Effector memory CD8-positive, alpha-beta T cell (primary cell): ENCODE measurements at regions not wholly inside any gene's neighbourhood (a gene's known extent, or its start where the extent isn't known, plus 50 kb on each side); places are given as distances from the start of the nearest gene placed in this dataset.

Experiments
- ATAC-seq: fragments of 150-1000 bp; cut with Tn5 transposase; replicated peaks from 2 replicates; pipeline ENCODE4 v1.10.0; 2021; ENCODE audit warnings: mild to moderate bottlenecking, moderate library complexity
- DNase-seq, 3 experiments: peaks; one replicate each; pipeline ENCODE4 v3.0.0; 2021
- H3K27ac Mint-ChIP-seq, 2 donors: one replicate each; pipeline ENCODE4 v1.8.0; 2022; ENCODE audit warnings: mild to moderate bottlenecking in 2 of 2, mixed read lengths in 2 of 2, moderate library complexity in 2 of 2
- H3K27me3 Mint-ChIP-seq, 2 donors: one replicate each; pipeline ENCODE4 v1.8.0; 2022; ENCODE audit warnings: mixed read lengths in 2 of 2
- H3K36me3 Mint-ChIP-seq: one replicate; pipeline ENCODE4 v1.8.0; 2022; ENCODE audit warnings: mild to moderate bottlenecking, moderate library complexity, mixed read lengths; ENCODE audit not compliant: insufficient read depth
- H3K4me1 Mint-ChIP-seq, 2 donors: one replicate each; pipeline ENCODE4 v1.8.0; 2022; ENCODE audit warnings: low read depth in 2 of 2, mixed read lengths in 2 of 2
- H3K4me3 Mint-ChIP-seq, 2 donors: one replicate each; pipeline ENCODE4 v1.8.0; 2022; ENCODE audit warnings: mild to moderate bottlenecking in 2 of 2, mixed read lengths in 2 of 2, moderate library complexity in 2 of 2
- H3K9me3 Mint-ChIP-seq, 2 donors: one replicate each; pipeline ENCODE4 v1.8.0; 2022; ENCODE audit warnings: mixed read lengths in 2 of 2

DNA sequence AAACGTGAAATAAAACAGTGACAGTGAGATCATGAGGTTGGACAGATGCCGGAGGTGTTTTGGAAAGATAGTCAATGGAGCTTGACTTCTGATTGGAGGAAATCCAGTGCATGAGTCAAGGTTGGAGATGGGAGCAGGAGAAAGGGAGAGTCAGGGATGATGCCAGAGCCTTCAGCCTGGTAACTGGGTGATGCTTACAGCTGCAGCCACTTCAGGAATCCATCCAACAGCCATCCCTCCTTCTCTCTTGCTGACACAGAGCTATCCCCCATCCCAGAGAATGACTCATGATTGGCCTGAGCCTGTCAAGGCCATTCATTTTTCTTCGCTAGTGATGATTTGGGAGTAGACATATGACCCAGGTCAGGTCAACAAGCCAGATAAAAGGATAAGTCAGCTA, 112.8 kb downstream of the SAMD5 start:
- peaks cover 0 to 2% of the 10 kb centered on the region in 2 donors for H3K9me3 Mint-ChIP-seq
- no peaks in the 10 kb centered on the region for H3K27me3 Mint-ChIP-seq
- H3K27ac Mint-ChIP-seq, result no peak overlapping the region
- H3K4me1 Mint-ChIP-seq, result no peaks in the 10 kb centered on the region
- H3K36me3 Mint-ChIP-seq, result no peaks in the 10 kb centered on the region
- H3K4me3 Mint-ChIP-seq, result no peak overlapping the region
- DNase-seq (no peak), ATAC-seq (no peak)

DNA sequence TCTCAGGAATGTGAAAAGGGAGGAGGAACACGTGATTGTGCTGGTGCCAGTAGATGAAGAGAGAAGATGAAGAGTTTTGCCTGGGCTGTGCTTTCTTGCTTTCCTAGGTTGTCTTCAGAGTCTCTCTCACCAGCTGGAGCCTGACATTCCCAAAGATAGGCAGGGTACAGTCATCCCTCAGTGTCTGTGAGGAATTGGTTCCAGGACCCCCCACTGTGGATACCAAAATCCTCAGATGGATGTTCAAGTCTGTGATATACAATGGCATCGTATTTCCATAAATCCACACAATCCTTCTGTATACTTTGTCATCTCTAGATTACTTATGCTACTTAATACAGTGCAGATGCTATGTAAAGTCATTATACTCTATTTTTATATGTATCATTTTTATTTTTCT, 113.5 kb downstream of the SAMD5 start:
- ATAC-seq (no peak), DNase-seq (no peak)
- no peak overlapping the region for H3K27ac Mint-ChIP-seq
- H3K36me3 Mint-ChIP-seq, result no peaks in the 10 kb centered on the region
- H3K4me3 Mint-ChIP-seq, result no peak overlapping the region
- peaks cover 0 to 2% of the 10 kb centered on the region in 2 donors for H3K9me3 Mint-ChIP-seq
- no peaks in the 10 kb centered on the region for H3K4me1 Mint-ChIP-seq
- H3K27me3 Mint-ChIP-seq, result no peaks in the 10 kb centered on the region

DNA sequence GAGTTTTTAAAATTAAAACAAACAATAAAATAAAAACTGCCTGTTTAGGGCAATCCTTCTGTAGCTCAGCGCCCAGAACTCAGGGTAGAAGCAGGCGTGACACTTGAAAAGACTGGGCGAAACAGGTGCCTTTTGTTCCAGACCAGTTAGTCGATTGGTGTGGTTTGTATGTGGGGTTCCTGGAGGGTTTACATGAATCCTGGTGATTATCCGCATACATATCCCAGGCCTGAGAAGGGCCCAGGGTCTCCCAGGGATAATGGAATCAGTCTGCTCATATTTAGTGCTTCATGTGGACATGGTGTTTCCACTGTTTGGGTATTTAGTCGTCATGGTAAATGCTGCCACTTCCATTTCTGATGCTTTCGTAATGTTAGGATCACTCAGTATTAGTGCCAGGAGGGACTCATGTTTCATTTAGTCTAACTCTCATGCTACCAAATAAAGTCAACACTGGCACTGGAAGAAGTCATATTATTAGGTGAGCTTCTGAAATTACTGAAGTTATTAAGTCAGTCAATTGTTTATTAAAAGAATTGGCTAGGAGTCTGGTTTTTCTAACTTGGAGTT, 116.5 kb downstream of the SAMD5 start:
- H3K27ac Mint-ChIP-seq, result no peak overlapping the region

DNA sequence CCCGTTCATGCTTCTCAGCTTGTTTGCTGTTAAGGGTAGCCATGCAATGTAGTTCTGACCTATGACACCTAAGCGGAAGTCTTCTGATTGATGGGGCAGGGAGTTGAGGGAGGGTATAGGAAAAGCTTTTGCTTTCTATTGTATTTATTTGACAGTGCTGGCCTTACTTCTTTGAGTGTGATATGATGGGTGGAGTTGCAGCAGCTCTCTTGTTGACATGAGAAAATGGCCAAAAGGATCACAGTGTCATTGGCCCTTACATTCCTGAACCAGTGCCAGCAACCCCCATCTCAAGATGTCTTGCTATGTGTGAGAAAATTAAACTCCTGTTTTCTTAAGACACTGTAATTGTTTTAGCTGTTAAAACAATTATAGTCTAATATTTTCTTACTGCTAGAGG, 117.5 kb downstream of the SAMD5 start:
- no peaks in the 10 kb centered on the region for H3K36me3 Mint-ChIP-seq
- peaks cover 0 to 5% of the 10 kb centered on the region in 2 donors for H3K9me3 Mint-ChIP-seq
- no peak for DNase-seq
- ATAC-seq, result no peak
- H3K27ac Mint-ChIP-seq, result no peak overlapping the region
- H3K4me3 Mint-ChIP-seq, result no peak overlapping the region
- no peaks in the 10 kb centered on the region for H3K27me3 Mint-ChIP-seq
- no peaks in the 10 kb centered on the region for H3K4me1 Mint-ChIP-seq

More for the DNA sequence above, 116.5 kb downstream of the SAMD5 start:
- no peaks in the 10 kb centered on the region for H3K4me1 Mint-ChIP-seq
- H3K27me3 Mint-ChIP-seq, result no peaks in the 10 kb centered on the region
- no peak for DNase-seq
- H3K4me3 Mint-ChIP-seq, result no peak overlapping the region
- ATAC-seq, result no peak
- no peaks in the 10 kb centered on the region for H3K9me3 Mint-ChIP-seq
- no peaks in the 10 kb centered on the region for H3K36me3 Mint-ChIP-seq

DNA sequence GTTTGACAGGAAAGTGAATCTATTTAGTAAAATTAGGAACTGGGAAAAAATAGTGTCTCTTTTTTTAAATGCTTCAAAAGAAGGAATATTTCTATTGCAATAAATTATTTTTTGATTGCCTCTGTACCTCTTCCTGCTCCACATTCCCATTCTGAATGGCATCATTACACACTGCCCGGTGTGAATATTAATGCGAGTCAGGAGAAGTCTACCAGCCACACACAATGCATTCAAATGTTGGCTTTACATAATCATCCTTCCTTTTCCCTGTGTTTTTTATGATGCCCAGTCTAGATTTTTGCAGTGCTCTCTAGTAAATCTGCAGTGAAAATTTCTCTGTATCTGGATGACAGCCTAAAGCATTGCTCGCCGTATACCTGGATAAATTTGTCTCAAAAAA, 118.9 kb downstream of the SAMD5 start:
- ATAC-seq (no peak), DNase-seq (no peak)
- no peak overlapping the region for H3K27ac Mint-ChIP-seq
- H3K4me3 Mint-ChIP-seq, result no peak overlapping the region
- no peaks in the 10 kb centered on the region for H3K36me3 Mint-ChIP-seq
- H3K4me1 Mint-ChIP-seq, result no peaks in the 10 kb centered on the region
- no peaks in the 10 kb centered on the region for H3K27me3 Mint-ChIP-seq
- peaks cover 9% of the 10 kb centered on the region in 2 donors for H3K9me3 Mint-ChIP-seq

DNA sequence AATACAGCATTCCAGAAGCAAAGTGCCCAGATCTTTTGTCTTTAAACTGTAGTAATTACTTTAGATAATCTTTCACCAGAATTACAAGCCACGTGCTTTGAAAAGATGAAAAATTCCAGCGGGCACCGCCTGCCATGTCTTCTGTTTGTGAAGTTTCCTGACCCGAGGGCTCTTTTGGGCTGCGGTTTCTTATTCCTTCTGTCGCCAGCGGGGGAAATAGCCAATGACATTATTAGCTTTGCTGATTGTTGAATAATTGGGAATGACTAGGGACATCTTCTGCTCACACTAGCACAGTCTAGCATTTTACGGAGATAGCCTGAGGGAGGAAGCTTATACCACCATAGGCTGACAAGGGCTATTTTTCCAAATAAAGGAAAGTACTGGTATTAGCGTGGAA, 124.7 kb downstream of the SAMD5 start:
- Mint-ChIP-seq H3K36me3 (peaks cover 2% of the 10 kb centered on the region), H3K4me3 (no peak overlapping the region), H3K27me3 (no peaks in the 10 kb centered on the region), H3K4me1 (no peaks in the 10 kb centered on the region), H3K27ac (no peak overlapping the region), H3K9me3 (peaks cover 9 to 11% of the 10 kb centered on the region in 2 donors)
- ATAC-seq (no peak), DNase-seq (no peak)

DNA sequence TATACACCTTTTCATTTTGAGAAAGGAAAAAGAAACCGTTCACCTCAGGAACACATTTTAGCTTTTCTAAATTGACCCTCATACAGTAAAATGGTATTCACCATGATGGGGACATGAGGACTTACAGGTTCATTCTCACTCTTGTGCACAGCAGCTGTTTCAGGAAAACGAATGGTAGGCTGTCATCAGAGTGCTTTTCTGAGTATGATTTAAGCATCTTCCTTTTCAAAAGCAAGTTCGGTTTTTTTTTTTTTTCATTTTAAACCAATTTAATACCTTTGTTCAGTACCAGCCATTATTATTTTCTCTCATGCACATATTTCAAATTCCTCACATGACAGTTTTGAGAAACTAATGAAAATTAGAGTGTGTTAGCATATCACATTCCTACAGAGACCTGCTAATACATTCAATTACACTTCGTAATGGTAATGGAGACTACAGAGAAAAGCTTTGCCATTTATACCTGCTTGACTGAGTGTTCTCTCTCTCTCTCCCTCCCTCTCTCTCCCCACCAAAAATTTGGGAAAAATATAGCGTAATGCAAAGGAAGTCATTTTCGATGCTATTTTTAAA, 129.2 kb downstream of the SAMD5 start:
- ATAC-seq (no peak), DNase-seq (no peak)

DNA sequence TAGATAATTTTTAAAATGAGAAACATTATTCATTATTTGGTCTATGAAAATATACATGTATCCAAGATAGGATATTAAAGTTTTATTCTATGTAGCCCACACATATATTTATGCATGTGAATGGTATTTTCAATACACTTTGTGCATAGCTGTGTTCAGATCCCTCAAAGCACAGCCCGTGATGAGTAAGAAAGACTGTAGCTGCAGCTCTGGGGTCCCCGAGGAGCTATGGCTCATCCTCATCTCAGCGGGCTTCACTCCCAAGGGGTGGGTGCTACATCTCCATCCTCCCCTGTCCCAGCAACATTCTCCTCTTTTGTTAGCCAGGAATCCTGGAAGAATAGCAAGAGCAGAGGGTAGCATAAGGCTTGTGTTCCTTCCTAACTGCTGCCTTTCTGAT, 130.8 kb downstream of the SAMD5 start:
- H3K9me3 Mint-ChIP-seq, result peaks cover 0 to 1% of the 10 kb centered on the region in 2 donors
- H3K27ac Mint-ChIP-seq, result no peak overlapping the region
- no peaks in the 10 kb centered on the region for H3K4me1 Mint-ChIP-seq
- no peaks in the 10 kb centered on the region for H3K27me3 Mint-ChIP-seq
- no peaks in the 10 kb centered on the region for H3K36me3 Mint-ChIP-seq
- ATAC-seq (no peak), DNase-seq (no peak)
- H3K4me3 Mint-ChIP-seq, result no peak overlapping the region

More for the DNA sequence above, 129.2 kb downstream of the SAMD5 start:
- Mint-ChIP-seq H3K9me3 (peaks cover 0 to 1% of the 10 kb centered on the region in 2 donors), H3K27ac (no peak overlapping the region), H3K36me3 (peaks cover 2% of the 10 kb centered on the region), H3K4me1 (no peaks in the 10 kb centered on the region), H3K27me3 (no peaks in the 10 kb centered on the region), H3K4me3 (no peak overlapping the region)

DNA sequence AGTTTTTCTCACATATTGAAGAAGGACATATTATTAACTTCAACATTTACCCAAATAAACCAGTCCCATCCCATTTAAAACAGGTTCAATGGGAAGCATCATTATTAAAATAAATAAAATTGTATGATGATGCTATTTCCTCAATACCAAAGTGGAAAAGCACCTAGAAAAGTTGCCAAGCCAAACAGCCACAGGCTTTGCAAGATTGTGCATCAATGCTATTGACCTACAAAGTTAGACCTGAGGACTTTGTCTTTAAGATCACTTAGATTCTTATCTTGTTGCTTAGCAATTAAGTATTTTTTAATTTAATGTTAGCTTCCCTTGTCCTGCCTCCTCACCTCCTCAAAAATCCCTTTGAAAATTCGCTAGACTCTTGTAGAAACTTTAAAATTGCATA, 132.1 kb downstream of the SAMD5 start:
- DNase-seq (no peak), ATAC-seq (no peak)
- Mint-ChIP-seq H3K4me1 (no peaks in the 10 kb centered on the region), H3K4me3 (no peak overlapping the region), H3K36me3 (no peaks in the 10 kb centered on the region), H3K27me3 (no peaks in the 10 kb centered on the region), H3K27ac (no peak overlapping the region), H3K9me3 (peaks cover 0 to 1% of the 10 kb centered on the region in 2 donors)

DNA sequence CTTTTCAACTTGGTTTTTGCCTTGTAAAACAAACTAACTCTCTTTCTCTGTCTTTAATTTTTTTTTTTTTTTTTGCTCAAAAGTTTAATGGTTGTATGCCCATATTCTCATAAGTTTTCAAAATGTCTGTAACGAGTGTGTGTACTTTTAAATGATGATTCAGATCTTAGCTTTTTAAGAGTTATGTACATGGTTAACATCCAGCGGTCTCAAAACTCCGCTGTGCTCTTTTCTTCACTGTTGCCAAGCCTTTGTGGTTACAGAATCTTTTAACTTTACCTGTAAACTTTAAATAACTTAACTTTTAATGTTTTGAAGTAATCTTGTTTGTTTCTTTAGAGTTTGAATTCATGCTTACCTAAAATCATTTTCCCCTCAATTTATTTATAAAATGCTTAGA, 133.0 kb downstream of the SAMD5 start:
- ATAC-seq, result no peak
- Mint-ChIP-seq H3K36me3 (no peaks in the 10 kb centered on the region), H3K9me3 (no peaks in the 10 kb centered on the region), H3K27ac (no peak overlapping the region), H3K27me3 (no peaks in the 10 kb centered on the region), H3K4me3 (no peak overlapping the region), H3K4me1 (no peaks in the 10 kb centered on the region)
- no peak for DNase-seq

DNA sequence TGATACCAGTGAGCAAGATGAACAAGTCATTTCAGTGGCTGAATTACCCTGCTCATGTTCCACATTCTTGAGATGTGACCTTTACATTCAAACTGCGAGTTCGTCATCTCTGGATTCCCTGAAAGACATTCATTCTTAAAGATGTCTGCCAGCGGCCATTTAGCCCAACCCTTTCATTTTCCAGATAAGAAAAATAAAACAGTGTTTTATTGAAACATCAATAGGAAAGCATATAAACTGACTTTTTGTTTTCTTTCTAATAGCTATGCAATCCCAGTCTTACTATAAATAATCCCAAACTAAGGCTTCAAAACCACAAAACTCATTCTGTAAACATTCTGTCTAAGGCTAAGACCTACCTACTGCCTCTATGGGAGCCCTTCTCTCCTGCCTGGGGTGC, 134.0 kb downstream of the SAMD5 start:
- Mint-ChIP-seq H3K36me3 (no peaks in the 10 kb centered on the region), H3K4me3 (no peak overlapping the region), H3K27me3 (no peaks in the 10 kb centered on the region), H3K4me1 (no peaks in the 10 kb centered on the region), H3K9me3 (peaks cover 0 to 2% of the 10 kb centered on the region in 2 donors), H3K27ac (no peak overlapping the region)
- DNase-seq, result no peak
- ATAC-seq, result no peak

DNA sequence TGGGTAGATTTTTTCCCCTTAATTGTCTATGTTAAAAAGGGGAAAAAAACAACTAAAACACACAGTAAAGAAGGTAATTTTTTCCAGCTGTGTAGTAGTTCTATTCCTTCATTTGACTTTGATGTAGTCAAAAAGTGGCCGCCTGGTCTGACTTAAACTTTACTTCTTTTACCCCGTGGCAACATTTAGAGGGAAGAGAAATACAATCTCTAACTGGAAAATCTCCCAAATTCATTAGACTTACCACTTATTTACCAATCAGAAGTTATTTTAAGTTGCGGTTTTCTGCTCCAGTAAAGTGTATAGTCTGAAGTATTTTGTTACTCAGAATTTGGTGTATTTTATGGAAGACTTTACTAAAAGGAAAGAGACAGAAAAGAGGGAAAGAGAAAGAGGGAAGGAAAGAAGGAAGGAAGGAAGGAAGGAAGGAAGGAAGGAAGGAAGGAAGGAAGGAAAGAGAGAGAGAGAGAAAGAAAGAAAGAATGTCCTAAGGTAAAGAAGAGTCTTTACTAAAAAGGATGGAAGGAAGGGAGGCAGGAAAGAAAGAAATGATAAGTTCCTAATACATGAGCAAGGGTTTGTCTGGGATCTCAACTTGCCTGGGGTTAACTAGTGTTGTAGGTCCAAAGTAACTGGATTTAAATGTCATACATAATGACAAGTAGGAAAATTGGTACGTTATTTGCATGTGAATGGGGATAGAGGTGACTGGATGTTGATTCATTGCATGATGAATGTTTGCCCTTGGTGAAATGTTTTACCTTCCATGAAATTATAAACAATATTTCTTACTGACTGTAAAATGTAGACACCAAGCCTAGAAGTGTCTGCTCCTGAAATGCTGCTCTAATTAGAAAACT, 135.1 kb downstream of the SAMD5 start:
- DNase-seq (no peak), ATAC-seq (no peak)
- H3K27ac Mint-ChIP-seq, result no peak overlapping the region
- no peaks in the 10 kb centered on the region for H3K36me3 Mint-ChIP-seq
- H3K9me3 Mint-ChIP-seq, result peaks cover 0 to 3% of the 10 kb centered on the region in 2 donors
- H3K4me1 Mint-ChIP-seq, result no peaks in the 10 kb centered on the region
- no peaks in the 10 kb centered on the region for H3K27me3 Mint-ChIP-seq
- H3K4me3 Mint-ChIP-seq, result no peak overlapping the region

DNA sequence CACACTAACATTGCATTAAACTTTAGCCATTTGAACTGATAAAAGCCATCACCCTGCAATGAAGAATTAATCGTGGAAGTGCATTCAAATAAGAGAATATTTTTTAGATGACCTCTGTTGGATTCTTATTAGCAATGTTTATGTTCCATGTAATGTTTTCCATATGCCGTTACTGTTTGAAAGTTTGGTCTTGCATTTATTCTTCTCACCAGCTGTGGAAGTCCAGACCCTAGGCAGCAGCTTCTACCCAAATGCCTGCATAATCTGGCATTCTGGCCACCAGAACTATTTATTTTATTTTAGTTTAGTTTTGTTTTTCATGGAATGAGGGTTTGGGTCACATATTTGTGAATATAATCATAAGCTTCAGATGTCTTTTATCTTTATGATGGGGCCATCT, 140.4 kb downstream of the SAMD5 start:
- no peak for ATAC-seq
- H3K9me3 Mint-ChIP-seq, result peaks cover 5 to 7% of the 10 kb centered on the region in 2 donors
- DNase-seq, result no peak
- no peak overlapping the region for H3K4me3 Mint-ChIP-seq
- H3K36me3 Mint-ChIP-seq, result no peaks in the 10 kb centered on the region
- no peaks in the 10 kb centered on the region for H3K27me3 Mint-ChIP-seq
- no peak overlapping the region for H3K27ac Mint-ChIP-seq
- H3K4me1 Mint-ChIP-seq, result no peaks in the 10 kb centered on the region
